Lung microvascular endothelial cell (primary cell): ENCODE measurements at regions not wholly inside any gene's neighbourhood (a gene's known extent, or its start where the extent isn't known, plus 50 kb on each side); places are given as distances from the start of the nearest gene placed in this dataset.
A peak's percentile ranks its signal among the peaks of the same experiment; 100 is the strongest.
"Not testable (repeated sequence)": the region's sequence is repeated elsewhere in the genome, so short reads cannot be mapped to it uniquely, and the experiment has no call there.

Experiments used
- DNase-seq, 2 donors: peaks; one replicate each; pipeline versions ENCODE4 v3.0.0 to v3.0.0-alpha.2; 2010; ENCODE audit warnings: low read depth in 2 of 2

- DNase-seq: no peak
Measured at GRCh38 chr10:125249948-125250347, 89.6 kb upstream of the CTBP2 start.

- DNase-seq: no peak
Measured at GRCh38 chr10:125248489-125248888, 88.1 kb upstream of the CTBP2 start.

- no peak for DNase-seq
Measured at GRCh38 chr10:125247576-125247975, 87.2 kb upstream of the CTBP2 start.

- no peak for DNase-seq
Measured at GRCh38 chr10:125243532-125244253, 83.3 kb upstream of the CTBP2 start.

GRCh38 chr10:125238682-125239081 is 78.3 kb upstream of the CTBP2 start:
- DNase-seq: no peak

GRCh38 chr10:125236091-125236490 is 75.7 kb upstream of the CTBP2 start:
- no peak for DNase-seq

GRCh38 chr10:125235093-125236069 is 75.0 kb upstream of the CTBP2 start:
- no peak for DNase-seq

GRCh38 chr10:125234576-125234975 is 74.2 kb upstream of the CTBP2 start:
- DNase-seq: not testable (repeated sequence)

- DNase-seq: no peak
Measured at GRCh38 chr10:125233726-125234125, 73.4 kb upstream of the CTBP2 start.

- peak in 1 of 2 donors; percentile 8 for DNase-seq
Measured at GRCh38 chr10:125232841-125233240, 72.5 kb upstream of the CTBP2 start.

GRCh38 chr10:125231813-125232475 is 71.6 kb upstream of the CTBP2 start:
- no peak for DNase-seq

GRCh38 chr10:125231116-125231812 is 70.9 kb upstream of the CTBP2 start:
- peak; percentile 9 to 82 for DNase-seq

GRCh38 chr10:125230251-125230650 is 69.9 kb upstream of the CTBP2 start:
- no peak for DNase-seq

GRCh38 chr10:125228245-125228940 is 68.0 kb upstream of the CTBP2 start:
- not testable (repeated sequence) for DNase-seq

GRCh38 chr10:125227546-125227945 is 67.2 kb upstream of the CTBP2 start:
- DNase-seq: no peak

- no peak for DNase-seq
Measured at GRCh38 chr10:125226823-125227222, 66.5 kb upstream of the CTBP2 start.

GRCh38 chr10:125226005-125226404 is 65.6 kb upstream of the CTBP2 start:
- DNase-seq: no peak

GRCh38 chr10:125225051-125225450 is 64.7 kb upstream of the CTBP2 start:
- no peak for DNase-seq

- no peak for DNase-seq
Measured at GRCh38 chr10:125222515-125223308, 62.3 kb upstream of the CTBP2 start.

- no peak for DNase-seq
Measured at GRCh38 chr10:125221716-125222115, 61.4 kb upstream of the CTBP2 start.
